HK-2 (cell line): ENCODE measurements at regions not wholly inside any gene's neighbourhood (a gene's known extent, or its start where the extent isn't known, plus 50 kb on each side); places are given as distances from the start of the nearest gene placed in this dataset.
"Not testable (repeated sequence)": the region's sequence is repeated elsewhere in the genome, so short reads cannot be mapped to it uniquely, and the experiment has no call there.

ENCODE experiments used
- DNase-seq: peaks from one replicate; pipeline ENCODE4 v3.0.0-alpha.2; 2018; ENCODE audit not compliant: unreplicated experiment

DNA sequence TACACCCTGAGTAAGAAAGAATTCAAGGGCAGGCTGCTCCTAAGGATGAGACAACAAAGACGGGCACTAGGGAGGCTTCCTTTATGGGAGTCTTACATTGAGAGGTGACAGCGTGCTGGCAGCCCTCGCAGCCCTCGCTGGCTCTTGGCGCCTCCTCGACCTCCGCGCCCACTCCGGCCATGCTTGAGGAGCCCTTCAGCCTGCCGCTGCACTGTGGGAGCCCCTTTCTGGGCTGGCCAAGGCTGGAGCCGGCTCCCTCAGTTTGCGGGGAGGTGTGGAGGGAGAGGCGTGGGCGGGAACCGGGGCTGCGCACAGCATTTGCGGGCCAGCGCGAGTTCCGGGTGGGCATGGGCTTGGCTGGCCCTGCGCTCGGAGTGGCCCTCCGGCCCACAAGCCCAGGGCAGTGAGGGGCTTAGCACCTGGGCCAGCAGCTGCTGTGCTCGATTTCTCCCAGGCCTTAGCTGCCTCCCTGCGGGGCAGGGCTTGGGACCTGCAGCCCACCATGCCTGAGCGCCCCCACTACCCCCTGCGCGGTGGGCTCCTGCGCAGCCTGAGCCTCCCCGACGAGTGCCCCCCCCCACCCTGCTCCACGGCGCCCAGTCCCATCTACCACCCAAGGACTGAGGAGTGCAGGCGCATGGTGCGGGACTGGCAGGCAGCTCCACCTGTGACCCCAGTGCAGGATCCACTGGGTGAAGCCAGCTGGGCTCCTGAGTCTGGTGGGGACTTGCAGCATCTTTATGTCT, 75.3 kb downstream of the BARX1 start:
- not testable (repeated sequence) for DNase-seq

DNA sequence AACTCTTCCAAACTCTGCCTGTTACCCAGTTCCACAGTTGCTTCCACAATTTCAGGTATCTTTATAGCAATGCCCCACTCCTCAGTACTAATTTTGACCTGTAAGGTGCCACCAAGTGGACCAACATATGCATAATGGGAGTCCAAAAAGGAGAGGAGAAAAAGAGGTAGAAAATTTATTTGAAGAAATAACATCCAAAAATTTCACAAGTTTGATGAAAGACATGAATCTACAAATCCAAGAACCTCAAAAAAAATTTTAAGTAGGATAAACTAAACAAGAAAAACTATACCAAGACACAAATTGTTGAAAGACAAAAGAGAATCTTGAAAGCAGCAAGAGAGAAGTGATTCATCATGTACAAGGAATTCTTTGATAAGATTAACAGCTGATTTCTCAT, 79.8 kb downstream of the BARX1 start:
- no peak for DNase-seq

DNA sequence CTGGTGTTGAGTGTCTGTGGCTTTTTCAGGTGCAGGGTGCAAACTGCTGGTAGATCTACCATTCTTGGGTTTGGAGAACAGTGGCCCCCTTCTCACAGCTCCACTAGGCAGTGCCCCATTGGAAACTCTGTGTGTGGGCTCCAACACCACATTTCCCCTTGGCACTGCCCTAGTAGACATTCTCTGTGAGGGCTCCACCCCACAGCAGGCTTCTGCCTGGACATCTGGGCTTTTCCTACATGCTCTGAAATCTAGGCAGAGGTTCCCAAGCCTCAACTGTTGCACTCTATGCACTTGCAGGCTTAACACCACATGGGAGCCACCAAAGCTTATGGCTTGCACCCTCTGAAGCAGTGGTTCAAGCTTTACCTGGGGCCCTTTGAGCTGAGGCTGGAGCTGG, 80.9 kb downstream of the BARX1 start:
- DNase-seq: no peak

DNA sequence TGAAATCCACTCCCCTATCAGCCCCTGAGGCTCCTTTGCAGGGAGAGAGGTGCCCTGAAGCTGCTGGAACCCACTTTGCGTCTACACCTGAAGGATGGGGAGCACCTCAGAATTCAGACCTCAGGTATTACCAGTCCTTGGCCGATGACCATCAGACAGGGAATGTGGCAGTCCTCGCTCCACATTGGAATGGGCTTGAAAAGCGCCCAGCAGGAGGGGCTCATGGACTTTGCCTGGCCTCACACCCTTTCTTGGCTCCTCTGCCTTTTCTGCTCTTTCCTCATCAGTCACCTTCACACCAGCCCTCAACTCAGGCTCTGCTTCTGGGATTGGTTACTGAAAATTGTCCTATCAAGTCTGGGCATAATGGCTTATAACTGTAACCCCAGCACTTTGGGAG, 83.9 kb downstream of the BARX1 start:
- no peak for DNase-seq

DNA sequence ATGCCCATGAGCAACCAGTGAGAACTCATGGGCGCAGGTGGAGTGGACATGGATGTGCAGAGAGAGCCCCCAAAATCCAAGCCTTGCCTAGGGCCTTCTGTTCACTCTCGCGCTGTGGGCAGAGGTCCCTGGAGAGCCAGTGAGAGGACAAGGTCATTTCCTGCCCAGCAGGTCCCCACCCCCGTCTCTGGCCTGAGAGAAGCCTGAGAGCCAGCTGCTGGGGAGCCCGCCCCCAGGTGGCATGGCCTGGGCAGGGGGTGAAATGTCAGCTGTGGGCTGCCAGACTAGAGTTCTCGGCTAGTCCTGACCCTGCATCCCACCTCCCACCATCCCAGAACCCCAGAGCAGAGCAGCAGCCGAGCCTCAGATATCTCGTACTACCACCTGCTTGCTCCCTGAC, 85.3 kb downstream of the BARX1 start:
- no peak for DNase-seq

DNA sequence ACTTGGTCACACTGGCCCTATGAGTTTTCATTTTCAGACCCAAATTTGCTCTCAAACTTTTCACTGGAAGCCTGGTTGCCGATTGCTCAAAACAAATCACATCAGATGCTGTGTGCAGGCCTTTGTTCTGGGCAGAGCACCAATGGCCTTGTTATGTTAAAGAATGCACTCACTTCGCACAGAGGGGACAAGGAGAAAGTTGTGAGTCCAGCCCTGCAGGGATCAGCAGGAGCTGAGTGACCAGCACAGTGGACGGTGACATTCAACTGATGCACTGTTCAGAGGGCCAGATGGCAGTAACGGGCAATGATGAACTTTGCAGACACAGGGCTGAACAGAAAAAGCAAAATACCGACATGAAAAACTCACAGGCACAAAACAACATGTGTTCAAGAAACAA, 86.1 kb downstream of the BARX1 start:
- DNase-seq: no peak

DNA sequence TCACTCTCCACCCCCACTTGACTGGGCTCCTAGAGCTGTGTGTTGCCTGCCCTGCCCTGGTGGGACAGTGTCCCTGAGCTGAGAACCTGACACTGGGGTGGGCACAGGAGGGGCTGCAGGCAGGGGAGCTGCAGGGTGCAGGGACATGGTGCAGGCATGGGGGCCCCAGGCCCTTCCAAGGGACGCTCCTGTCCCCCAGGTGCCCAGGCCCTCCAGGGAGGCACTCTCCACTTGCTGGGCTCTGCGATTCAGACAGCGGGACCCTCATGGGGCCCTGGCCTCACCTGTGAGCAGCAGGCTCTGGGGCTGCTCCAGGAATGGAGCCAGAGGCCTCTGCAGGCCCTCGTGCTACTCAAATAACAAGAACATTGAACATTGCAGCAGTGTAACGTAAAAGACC, 89.4 kb downstream of the BARX1 start:
- no peak for DNase-seq

DNA sequence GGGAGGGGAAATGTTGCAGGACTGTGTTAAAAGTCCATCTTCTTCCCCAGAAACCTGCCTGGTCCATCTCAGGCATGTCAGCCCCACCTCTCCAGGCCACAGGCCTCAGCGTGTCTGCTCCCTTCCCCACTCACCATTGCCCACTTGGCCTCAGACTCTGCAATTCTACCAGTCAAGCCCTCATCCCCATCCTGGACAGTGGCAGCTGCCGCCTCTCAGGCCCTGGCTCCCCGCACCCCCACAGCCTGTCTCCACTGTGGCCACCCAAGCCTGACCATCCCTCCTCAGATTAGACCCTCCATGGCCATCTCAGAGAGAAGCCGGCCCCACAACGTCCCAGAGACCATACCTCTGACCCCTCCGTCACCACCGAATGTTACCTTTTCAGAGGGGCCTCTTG, 89.9 kb downstream of the BARX1 start:
- no peak for DNase-seq

DNA sequence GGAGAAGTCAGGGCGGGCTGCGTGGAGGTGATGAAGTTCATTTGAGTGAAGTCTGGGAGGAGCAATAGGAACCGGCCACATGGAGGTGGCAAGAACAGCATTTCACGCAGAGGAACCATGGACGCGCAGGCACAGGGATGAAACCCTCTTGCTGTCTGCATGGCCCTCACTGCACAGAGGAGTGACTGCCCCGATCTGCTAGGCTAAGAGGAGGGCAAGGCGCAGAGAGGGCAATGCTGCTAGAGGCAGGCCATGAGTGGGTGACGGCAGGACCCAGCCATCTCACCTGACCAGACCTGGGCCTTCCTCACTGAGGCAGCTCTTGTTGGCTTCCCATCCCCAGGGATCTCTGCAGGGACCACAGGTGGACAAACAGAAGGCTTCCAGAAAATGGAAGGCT, 90.3 kb downstream of the BARX1 start:
- DNase-seq: no peak

DNA sequence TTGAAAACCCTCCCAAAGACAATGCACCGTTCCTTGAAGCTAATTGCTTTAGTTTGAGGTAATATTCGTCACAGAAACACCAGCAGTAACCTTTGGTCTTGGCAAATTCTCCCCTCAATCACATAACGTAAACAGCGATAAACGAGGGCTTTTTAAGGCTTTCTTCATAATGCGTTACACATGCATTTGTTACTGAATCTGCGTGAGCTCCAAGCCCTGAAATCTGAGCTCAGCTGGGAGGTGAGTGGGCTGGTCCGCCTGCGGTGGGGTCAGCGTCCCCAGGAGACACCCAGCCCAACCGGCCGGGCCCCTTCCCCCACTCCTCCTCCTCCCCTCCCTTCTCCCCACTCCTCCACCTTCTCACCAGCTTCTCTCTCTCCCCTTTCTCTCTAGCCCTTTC, 91.1 kb downstream of the BARX1 start:
- no peak for DNase-seq

DNA sequence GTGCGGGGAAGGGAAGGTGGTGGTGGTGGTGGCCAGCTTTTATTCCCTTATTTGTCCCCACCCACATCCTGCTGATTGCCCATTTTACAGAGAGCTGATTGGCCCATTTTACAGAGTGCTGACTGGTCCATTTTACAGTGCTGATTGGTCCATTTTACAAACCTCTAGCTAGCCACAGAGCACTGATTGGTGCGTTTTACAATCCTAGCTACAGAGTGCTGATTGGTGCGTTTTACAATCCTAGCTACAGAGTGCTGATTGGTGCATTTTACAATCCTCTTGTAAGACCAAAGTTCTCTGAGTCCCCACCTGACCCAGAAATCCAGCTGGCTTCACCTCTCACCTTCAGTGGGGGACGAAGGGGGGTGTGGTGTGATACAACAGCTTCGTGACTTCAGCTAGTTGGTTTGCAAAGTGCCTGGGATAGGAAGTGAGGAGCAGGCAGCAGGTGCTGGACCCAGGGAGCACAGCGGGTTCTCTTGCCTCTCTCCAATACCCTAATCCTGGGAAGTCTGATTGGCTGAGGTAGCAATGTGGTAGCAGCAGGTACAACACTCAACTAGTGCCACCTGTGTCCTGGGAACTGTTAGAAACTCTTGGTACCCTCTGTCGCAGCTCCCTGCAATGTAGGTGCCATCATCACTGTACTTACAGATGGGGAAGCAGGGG, 92.1 kb downstream of the BARX1 start:
- DNase-seq: no peak

DNA sequence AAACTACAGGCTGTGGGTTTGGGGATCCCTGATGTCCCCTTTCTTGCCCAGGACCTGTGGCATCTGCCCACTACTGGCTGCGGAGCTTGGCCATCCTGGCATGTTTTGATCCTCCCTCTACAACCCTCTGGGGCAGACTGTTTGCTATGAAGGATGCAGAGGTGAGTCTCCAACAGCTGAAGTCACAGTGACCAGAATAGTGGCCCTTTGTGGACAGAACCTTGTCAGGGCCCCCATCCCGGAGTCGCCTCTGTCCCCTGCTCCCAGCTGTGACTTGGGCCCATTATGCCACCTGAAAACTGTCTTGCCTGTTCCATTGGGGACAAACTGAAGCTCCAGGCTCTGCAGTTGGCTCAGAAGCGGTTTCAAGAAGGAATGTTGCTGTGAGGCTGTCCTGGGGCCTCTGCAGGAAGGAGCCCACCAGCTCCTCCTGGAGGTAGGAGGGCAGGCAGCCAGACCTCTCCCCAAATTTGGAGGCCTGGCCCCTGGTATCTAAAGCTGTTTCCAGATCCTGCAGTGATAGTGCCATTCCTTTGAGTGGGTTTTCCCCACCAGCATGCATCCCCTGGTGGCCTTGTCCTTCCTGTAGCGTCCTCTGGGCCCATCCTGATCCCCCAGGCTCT, 93.3 kb downstream of the BARX1 start:
- DNase-seq: no peak

DNA sequence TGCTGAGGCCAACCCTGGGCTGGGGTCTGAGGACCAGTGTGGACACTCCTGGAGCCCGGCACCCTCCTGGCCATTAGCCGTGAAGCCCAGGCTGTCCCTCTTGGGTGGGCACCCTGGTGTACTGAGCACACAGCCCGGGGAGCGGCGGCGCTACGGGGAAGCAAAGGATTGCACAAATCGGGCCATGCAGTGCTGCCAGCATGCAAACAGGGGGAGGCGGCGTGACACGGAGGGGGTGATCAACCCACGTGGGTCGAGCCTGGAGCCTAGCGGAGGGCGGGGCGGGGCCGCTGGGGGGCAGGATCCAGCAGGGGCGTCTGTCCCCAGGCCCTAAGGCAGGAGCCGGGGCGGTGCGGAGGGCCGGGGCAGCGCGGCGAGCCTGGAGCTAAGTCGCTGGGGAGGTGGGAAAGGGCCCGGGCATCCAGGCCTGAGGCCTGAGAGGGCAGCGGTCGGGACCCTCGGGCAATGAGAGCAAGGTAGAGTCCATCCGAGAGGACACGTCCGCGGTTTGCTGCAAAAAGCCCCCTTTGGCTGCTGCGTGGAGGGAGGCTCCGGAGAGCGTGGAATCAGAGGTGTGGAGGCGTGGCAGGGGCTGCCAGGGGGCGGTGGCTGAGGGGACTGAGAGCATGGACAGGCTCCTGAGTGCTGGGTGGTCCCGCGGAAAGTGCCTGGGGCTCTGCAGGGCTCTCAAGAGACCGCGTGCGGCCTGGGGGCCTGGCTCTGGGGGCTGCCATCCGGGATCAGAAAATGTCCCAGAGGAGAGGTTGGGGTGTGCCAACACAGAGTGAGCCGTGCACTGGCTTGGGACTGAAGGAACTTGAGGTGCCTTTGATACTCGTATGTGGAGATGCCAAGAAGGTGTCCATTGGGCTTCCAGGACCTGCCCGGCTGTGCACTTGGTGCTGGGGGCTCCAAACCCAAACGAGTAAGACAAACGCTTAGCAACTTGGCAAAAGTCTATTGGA, 94.2 kb downstream of the BARX1 start:
- DNase-seq: no peak

DNA sequence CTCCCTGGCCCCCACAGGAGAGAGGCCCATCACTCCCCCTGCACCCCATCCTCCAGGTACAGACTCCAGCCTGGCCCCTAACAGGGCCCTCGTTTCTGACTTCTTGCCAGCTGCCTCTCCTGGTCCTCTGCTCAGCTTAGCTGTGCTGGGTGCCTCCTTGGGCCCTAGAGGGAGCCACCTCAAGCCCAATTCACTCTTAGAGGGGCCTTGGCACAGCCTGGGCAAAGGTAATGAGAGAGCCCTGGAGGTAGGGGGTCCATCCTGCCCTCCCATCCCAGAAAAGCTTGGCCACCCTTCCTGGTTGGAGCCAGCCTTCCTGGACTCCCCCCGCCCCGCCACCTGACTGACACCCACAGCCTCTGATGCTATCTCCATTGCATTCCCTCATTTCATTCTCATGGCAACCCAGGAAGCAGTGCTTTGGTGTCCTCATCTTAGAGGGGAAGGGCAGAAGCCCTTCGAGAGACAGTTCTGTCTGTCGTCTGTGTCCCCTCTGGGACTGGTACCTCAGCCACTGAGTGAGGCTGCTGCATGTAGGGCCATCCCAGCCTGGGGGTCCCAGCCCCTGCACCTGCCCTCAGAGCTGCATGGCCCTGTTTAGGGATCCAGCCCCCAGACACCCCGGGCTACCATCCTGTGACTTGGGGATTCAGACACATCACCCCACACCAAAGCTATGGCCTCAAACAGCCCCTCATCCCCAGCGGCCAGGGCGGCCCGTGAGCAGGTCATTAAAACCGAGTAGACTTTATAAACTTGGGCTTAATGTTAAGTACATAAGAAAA, 95.5 kb downstream of the BARX1 start:
- DNase-seq: no peak

DNA sequence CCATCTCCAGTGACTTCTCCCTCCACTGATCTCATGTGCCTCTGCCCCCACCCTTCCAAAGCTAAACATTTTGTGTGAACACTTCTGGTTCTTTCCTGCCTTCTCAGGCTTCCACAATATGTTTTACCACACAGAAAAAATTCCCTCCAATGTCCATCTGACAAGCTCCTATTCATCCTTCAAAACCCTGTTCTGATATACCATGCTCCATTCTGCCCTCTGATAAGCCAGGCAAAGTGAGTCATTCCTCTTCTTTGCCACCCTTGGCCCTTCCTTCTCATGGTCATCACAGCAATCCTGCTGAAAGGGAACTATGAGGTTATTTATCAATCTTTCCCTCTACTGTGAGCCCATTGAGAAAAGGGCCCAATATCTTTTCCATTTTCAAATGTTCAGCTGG, 97.6 kb downstream of the BARX1 start:
- DNase-seq: no peak

DNA sequence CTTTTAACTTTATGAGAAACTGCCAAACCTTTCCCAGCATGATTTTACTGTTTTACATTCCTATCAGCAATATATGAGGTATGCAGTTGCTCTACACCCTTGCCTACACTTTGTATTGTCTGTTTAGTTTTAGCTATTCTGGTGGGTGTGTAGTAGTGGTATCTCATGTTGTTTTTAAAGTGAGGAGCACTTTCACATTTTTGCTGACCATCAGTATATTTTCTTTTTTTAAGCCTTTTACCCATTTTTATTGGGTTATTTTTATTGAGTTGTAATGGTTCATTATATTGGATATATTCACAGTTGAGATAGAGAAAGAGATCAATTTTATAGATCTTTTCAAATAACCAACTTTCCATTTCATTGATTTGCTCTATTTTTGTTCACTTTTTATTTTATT, 102.4 kb downstream of the BARX1 start:
- DNase-seq: no peak

DNA sequence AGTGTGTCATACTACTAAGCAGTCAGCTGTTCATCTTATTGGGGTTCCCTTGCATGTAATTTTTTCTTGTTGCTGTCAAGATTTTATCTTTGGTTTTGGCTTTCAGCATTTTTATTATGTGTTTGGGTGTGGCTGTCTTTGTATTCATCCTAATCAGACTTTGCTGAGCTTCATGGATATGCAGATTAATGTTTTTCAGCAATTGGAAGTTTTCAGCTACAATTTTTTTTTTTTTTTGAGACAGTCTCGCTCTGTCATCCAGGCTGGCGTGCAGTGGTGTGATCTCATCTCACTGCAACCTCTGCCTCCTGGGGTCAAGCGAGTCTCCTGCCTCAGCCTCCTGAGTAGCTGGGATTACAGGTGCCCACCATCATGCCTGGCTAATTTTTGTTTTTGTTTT, 108.8 kb downstream of the BARX1 start:
- DNase-seq: no peak

DNA sequence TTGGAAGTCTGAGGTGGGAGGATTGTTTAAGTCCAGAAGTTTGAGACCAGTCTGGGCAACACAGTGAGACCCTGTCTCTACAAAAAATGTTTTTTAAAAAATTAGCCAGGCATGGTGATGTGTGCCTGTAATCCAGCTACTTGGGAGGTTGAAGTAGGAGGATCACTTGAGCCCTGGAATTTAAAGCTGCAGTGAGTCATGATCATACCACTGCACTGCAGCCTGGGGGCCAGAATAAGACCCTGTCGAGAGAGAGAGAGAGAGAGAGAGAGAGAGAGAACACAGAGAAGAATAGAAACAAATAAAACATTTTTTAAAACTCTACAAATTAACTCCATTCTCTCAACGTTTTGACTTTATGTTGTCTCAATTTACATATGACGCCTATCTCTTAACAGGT, 111.8 kb downstream of the BARX1 start:
- no peak for DNase-seq

DNA sequence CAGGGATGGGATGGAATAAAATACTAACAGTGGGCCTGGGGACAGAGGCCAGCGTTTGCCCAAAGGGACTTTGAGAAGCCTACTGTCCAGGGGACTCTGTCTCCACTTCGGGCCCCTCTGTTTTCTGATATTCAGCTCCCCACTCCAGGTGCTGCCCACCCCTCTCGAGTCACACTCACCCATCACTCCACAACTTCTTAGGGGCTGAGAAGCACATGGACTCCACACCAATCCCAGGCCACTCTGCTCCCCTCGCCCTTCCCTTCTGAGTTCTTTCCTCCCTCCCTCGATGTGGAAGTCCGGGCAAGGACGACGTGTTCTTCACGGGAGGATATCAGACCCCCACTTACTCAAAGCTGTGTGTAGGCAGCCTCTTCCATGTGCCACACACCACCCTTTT, 124.5 kb downstream of the BARX1 start:
- no peak for DNase-seq

DNA sequence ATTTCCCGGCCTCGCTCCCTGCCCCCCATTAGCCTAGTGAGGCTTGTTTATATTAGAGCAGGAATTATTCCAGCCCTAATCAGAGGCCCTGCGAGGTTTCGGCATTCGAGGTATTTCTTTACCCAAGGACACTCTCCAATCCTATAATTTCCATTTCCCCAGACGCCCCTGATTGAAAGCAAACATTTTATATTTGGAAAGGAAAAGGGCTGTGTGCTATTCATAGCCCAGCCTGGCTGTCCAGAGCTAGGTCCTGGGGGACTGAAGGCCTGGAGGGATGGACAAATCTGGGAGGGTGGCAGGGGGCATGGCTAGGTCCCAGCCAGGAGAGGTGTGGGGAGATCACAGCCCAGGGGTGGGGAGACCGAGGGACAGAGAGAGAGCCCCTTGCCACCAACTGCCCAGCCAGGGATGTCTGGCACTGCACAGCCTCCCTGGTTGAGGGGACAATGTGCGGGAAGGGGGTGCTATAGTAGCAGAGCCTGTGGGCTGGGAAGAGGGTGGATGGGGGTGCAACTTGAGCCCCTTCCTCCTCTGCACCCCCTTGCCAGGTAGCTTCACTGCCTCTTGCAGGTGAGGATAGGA, 125.1 kb downstream of the BARX1 start:
- no peak for DNase-seq
